ENCODE measurements at regions not wholly inside any gene's neighbourhood (a gene's known extent, or its start where the extent isn't known, plus 50 kb on each side); places are given as distances from the start of the nearest gene placed in this dataset.
A peak's percentile ranks its signal among the peaks of the same experiment; 100 is the strongest.

DNA sequence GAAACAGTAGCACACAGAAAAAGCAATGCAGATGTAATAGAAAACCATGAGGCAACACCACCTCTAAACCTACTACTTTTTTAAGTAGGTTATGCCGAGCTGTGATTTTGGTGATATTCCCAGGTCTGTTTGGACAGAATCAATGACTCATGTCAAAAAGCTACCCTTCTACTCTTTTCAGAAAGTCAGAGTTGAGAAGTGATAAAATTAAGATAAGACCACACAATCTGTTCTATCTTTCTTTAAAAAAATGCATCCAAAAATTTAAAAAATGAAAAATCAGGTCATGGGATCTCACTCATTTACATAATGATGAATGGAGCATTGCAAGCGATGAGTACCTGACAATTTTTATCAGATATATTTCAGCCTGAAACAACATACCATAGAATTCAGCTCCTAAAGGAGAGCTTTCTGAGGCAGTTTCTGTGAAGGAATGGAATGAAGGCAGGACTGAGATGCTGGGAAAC lies 826.3 kb downstream of the BCL11A start:
- Histone ChIP-seq H3K4me2 (ENCODE audit: low read depth, low read length) (no peak overlapping the region), H3K27me3 (replicated peaks; ENCODE audit: insufficient read depth, low read length) (0 out of 2 replicates have a peak, but pooled peaks cover 3% of the 10 kb centered on the region), H4K20me1 (ENCODE audit: insufficient read depth, low read length) (no peaks in the 10 kb centered on the region), H3K79me2 (ENCODE audit: low read length) (no peaks in the 10 kb centered on the region), H3K27ac (ENCODE audit: low read length) (no peak overlapping the region), H3K9ac (ENCODE audit: low read length) (no peak overlapping the region), H3K4me3 (ENCODE audit: low read length) (no peak overlapping the region), H3K9me3 (replicated peaks; ENCODE audit: insufficient read depth, low read length) (no peaks in the 10 kb centered on the region), H3F3A (ENCODE audit: insufficient read depth, low read length) (no peaks in the 10 kb centered on the region), H3K4me1 (ENCODE audit: low read length) (no peaks in the 10 kb centered on the region), H3K36me3 (replicated peaks; ENCODE audit: insufficient read depth, low read length) (no peaks in the 10 kb centered on the region), H3K9me2 (replicated peaks; ENCODE audit: insufficient read depth, low read length) (no peaks in the 10 kb centered on the region), H2AFZ (ENCODE audit: low read length) (no peak overlapping the region)
- no peak for TF ChIP-seq EZH2phosphoT487 (IDR thresholded peaks at IDR 0.05; ENCODE audit: low read length)
- TF ChIP-seq EZH2 (optimal IDR thresholded peaks at IDR 0.05; ENCODE audit: low read depth, low read length), result no peak
- TF ChIP-seq, protein P1, sequence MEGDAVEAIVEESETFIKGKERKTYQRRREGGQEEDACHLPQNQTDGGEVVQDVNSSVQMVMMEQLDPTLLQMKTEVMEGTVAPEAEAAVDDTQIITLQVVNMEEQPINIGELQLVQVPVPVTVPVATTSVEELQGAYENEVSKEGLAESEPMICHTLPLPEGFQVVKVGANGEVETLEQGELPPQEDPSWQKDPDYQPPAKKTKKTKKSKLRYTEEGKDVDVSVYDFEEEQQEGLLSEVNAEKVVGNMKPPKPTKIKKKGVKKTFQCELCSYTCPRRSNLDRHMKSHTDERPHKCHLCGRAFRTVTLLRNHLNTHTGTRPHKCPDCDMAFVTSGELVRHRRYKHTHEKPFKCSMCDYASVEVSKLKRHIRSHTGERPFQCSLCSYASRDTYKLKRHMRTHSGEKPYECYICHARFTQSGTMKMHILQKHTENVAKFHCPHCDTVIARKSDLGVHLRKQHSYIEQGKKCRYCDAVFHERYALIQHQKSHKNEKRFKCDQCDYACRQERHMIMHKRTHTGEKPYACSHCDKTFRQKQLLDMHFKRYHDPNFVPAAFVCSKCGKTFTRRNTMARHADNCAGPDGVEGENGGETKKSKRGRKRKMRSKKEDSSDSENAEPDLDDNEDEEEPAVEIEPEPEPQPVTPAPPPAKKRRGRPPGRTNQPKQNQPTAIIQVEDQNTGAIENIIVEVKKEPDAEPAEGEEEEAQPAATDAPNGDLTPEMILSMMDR (IDR thresholded peaks at IDR 0.05; ENCODE audit: low read length), result no peak
- no peak for DNase-seq

DNA sequence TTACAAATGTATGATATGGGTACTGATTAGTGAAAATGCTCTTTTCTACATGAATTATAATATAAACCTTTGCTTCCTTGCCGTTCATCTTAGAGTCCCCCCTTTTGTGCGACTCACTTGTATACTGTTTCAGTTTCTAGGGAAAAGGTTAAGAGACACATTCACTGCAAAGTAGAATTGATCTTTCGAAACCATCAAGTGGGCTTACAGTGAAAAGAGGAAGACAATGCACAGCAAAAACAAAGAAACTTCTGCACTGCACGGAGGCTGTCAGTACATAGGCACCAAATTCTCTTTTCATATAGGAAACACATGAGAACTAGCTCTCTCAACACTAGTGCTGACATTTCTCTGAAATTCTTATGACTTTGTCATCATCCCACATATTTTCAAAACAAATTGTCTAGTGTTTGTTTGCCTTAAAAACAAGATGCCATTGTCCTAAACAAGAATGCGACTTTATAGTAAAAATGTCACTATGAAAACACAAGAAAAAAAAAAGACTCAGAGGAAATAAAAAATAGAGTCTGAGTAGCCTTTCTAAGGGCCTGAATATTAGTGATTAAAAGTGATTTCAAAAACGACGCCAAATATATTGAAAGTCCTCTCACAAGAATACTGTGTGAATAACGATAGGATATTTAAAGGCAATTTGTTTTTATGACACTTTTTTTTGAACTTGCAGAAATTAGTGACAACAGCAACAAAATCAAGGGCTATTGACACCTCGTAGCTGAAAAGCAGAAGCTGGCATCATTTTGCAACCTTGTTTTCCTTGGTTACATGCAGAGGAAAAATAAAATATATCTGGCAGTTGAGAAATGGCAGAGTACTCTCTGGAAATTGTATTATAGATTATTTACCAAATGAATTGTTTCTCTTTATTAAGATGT lies 827.0 kb downstream of the BCL11A start:
- Histone ChIP-seq H3F3A (ENCODE audit: insufficient read depth, low read length) (no peaks in the 10 kb centered on the region), H3K4me1 (ENCODE audit: low read length) (no peaks in the 10 kb centered on the region), H3K4me3 (ENCODE audit: low read length) (no peak overlapping the region), H3K9ac (ENCODE audit: low read length) (no peak overlapping the region), H3K9me2 (replicated peaks; ENCODE audit: insufficient read depth, low read length) (no peaks in the 10 kb centered on the region), H3K27ac (ENCODE audit: low read length) (no peak overlapping the region), H3K9me3 (replicated peaks; ENCODE audit: insufficient read depth, low read length) (no peaks in the 10 kb centered on the region), H3K79me2 (ENCODE audit: low read length) (no peaks in the 10 kb centered on the region), H3K36me3 (replicated peaks; ENCODE audit: insufficient read depth, low read length) (no peaks in the 10 kb centered on the region), H3K27me3 (replicated peaks; ENCODE audit: insufficient read depth, low read length) (0 out of 2 replicates have a peak, but pooled peaks cover 3% of the 10 kb centered on the region), H2AFZ (ENCODE audit: low read length) (no peak overlapping the region), H4K20me1 (ENCODE audit: insufficient read depth, low read length) (no peaks in the 10 kb centered on the region), H3K4me2 (ENCODE audit: low read depth, low read length) (0 out of 2 replicates have a peak overlapping the region, but pooled peaks have one; percentile 3)
- TF ChIP-seq EZH2 (optimal IDR thresholded peaks at IDR 0.05; ENCODE audit: low read depth, low read length), result no peak
- TF ChIP-seq, protein P1 (IDR thresholded peaks at IDR 0.05; ENCODE audit: low read length), result no peak
- TF ChIP-seq EZH2phosphoT487 (IDR thresholded peaks at IDR 0.05; ENCODE audit: low read length), result no peak
- DNase-seq, result peak; percentile 71

DNA sequence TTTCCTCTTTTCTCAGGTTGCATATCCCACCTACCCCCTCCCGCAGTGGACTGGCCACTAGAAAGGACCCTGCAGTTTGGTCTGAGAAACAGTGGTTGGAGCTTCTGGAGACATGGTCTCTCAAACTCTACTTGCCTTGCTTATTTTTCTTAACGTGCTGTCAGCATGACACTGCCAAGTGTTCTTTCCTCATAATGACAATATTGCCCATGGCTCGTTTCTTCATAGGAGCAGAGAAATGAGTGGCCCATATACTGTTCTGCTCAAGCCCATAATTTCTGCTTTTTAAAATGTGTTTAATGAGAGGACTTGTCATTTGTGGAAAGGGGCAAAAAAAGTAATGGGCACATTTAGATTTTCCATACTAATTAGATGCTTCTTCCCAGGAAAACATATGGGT lies 828.7 kb downstream of the BCL11A start:
- no peaks in the 10 kb centered on the region for H3K9me2 ChIP-seq (replicated peaks; ENCODE audit: insufficient read depth, low read length)
- TF ChIP-seq, protein P1 (IDR thresholded peaks at IDR 0.05; ENCODE audit: low read length), result no peak
- TF ChIP-seq EZH2phosphoT487 (IDR thresholded peaks at IDR 0.05; ENCODE audit: low read length) (no peak), EZH2 (optimal IDR thresholded peaks at IDR 0.05; ENCODE audit: low read depth, low read length) (no peak)
- H3K9ac ChIP-seq (ENCODE audit: low read length), result no peak overlapping the region
- H3K79me2 ChIP-seq (ENCODE audit: low read length), result no peaks in the 10 kb centered on the region
- no peak overlapping the region for H3K27ac ChIP-seq (ENCODE audit: low read length)
- H3F3A ChIP-seq (ENCODE audit: insufficient read depth, low read length), result no peaks in the 10 kb centered on the region
- H3K4me2 ChIP-seq (ENCODE audit: low read depth, low read length), result no peak overlapping the region
- 0 out of 2 replicates have a peak, but pooled peaks cover 3% of the 10 kb centered on the region for H3K27me3 ChIP-seq (replicated peaks; ENCODE audit: insufficient read depth, low read length)
- H3K4me1 ChIP-seq (ENCODE audit: low read length), result no peaks in the 10 kb centered on the region
- no peaks in the 10 kb centered on the region for H3K9me3 ChIP-seq (replicated peaks; ENCODE audit: insufficient read depth, low read length)
- H3K36me3 ChIP-seq (replicated peaks; ENCODE audit: insufficient read depth, low read length), result no peaks in the 10 kb centered on the region
- no peak overlapping the region for H2AFZ ChIP-seq (ENCODE audit: low read length)
- no peak for DNase-seq
- H3K4me3 ChIP-seq (ENCODE audit: low read length), result no peak overlapping the region
- H4K20me1 ChIP-seq (ENCODE audit: insufficient read depth, low read length), result no peaks in the 10 kb centered on the region

All from MM.1S (cell line).